ENCODE measurements at regions not wholly inside any gene's neighbourhood (a gene's known extent, or its start where the extent isn't known, plus 50 kb on each side); places are given as distances from the start of the nearest gene placed in this dataset.

- no peak for DNase-seq (ENCODE audit: low spot score)
- TF ChIP-seq CTCF (IDR thresholded peaks at IDR 0.05) = no peak
- no peak for ATAC-seq (ENCODE audit: low FRiP score)
Measured at GRCh38 chr6:140134224-140134623, 759.8 kb upstream of the CITED2 start.

- ATAC-seq (ENCODE audit: low FRiP score) (no peak), DNase-seq (ENCODE audit: low spot score) (no peak)
- TF ChIP-seq CTCF (IDR thresholded peaks at IDR 0.05) = no peak
Measured at GRCh38 chr6:140130074-140130473, 755.6 kb upstream of the CITED2 start.

GRCh38 chr6:140124498-140124897, 750.0 kb upstream of the CITED2 start:
- ATAC-seq (ENCODE audit: low FRiP score) = no peak
- DNase-seq (ENCODE audit: low spot score) = no peak
- no peak for TF ChIP-seq CTCF (IDR thresholded peaks at IDR 0.05)

GRCh38 chr6:140108167-140108566, 733.7 kb upstream of the CITED2 start:
- DNase-seq (ENCODE audit: low spot score) = no peak
- no peak for TF ChIP-seq CTCF (IDR thresholded peaks at IDR 0.05)
- no peak for ATAC-seq (ENCODE audit: low FRiP score)

- TF ChIP-seq CTCF (IDR thresholded peaks at IDR 0.05) = no peak
- ATAC-seq (ENCODE audit: low FRiP score) (no peak), DNase-seq (ENCODE audit: low spot score) (no peak)
Measured at GRCh38 chr6:140107216-140107615, 732.8 kb upstream of the CITED2 start.

GRCh38 chr6:140105857-140106256, 731.4 kb upstream of the CITED2 start:
- DNase-seq (ENCODE audit: low spot score) (no peak), ATAC-seq (ENCODE audit: low FRiP score) (no peak)
- TF ChIP-seq CTCF (IDR thresholded peaks at IDR 0.05) = no peak

GRCh38 chr6:140105241-140105640, 730.8 kb upstream of the CITED2 start:
- no peak for ATAC-seq (ENCODE audit: low FRiP score)

More at GRCh38 chr6:140105241-140105640, 730.8 kb upstream of the CITED2 start:
- no peak for DNase-seq (ENCODE audit: low spot score)
- TF ChIP-seq CTCF (IDR thresholded peaks at IDR 0.05) = no peak
